ENCODE measurements at regions not wholly inside any gene's neighbourhood (a gene's known extent, or its start where the extent isn't known, plus 50 kb on each side); places are given as distances from the start of the nearest gene placed in this dataset.
"Not testable (repeated sequence)": the region's sequence is repeated elsewhere in the genome, so short reads cannot be mapped to it uniquely, and the experiment has no call there.

DNA sequence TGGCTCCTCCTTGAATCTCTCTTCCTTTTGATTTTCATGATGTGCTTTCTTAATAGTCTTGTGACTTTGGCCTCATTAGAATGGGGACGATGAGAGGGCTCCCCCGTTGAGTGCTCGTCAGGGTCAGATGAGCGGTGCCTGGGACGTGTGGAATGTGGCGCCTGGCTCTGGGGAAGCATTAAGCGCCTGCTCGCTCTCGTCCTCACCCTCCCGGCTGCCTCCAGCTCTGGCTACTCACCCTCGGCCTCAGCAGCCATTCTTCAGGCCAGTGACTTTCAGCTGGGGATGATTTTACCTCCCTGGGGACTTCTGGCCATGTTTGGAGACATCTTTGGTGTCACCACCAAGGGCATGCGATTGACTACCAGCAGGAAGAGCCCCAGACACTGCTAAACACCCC is 69.7 kb downstream of the RPS6KA4 start:
- DNase-seq (ENCODE audit: insufficient read length) (no peak), FAIRE-seq (no peak)

GRCh38 chr11:64429970-64430369 is 71.0 kb downstream of the RPS6KA4 start:
- FAIRE-seq (no peak), DNase-seq (ENCODE audit: insufficient read length) (no peak)
- TF ChIP-seq POLR2AphosphoS5 (IDR thresholded peaks at IDR 0.05; ENCODE audit: low read depth, low read length) (no peak), TAF1 (IDR thresholded peaks at IDR 0.05; ENCODE audit: borderline replicate concordance, low read depth, low read length) (no peak), POLR2A (IDR thresholded peaks at IDR 0.05; ENCODE audit: low read depth, low read length) (no peak)

More for the DNA sequence above, 69.7 kb downstream of the RPS6KA4 start:
- TF ChIP-seq POLR2AphosphoS5 (IDR thresholded peaks at IDR 0.05; ENCODE audit: low read depth, low read length) (no peak), POLR2A (IDR thresholded peaks at IDR 0.05; ENCODE audit: low read depth, low read length) (no peak), TAF1 (IDR thresholded peaks at IDR 0.05; ENCODE audit: borderline replicate concordance, low read depth, low read length) (no peak)

DNA sequence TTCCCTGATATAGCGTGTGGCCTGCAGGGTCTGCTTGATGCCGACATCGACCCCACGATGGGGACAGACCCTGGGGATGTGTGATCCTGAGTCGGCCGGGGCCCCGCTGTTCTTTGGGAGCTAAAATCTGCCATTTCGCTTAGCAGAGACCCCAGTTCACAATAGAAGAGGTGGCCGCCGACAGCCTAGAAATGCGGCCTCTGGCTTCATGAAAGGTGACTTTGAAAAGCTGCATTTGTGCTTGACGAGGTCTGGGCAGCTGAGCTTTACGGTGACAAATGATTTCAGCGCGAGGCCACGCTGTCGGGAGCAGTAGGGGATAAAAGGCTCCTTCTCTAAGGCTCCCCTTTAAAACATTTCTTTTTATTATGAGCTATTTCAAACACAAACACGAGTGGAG is 71.7 kb downstream of the RPS6KA4 start:
- no peak for DNase-seq (ENCODE audit: insufficient read length)
- TF ChIP-seq POLR2AphosphoS5 (IDR thresholded peaks at IDR 0.05; ENCODE audit: low read depth, low read length) (no peak), POLR2A (IDR thresholded peaks at IDR 0.05; ENCODE audit: low read depth, low read length) (no peak), TAF1 (IDR thresholded peaks at IDR 0.05; ENCODE audit: borderline replicate concordance, low read depth, low read length) (no peak)
- no peak for FAIRE-seq

GRCh38 chr11:64436000-64436399 is 77.0 kb downstream of the RPS6KA4 start:
- DNase-seq (ENCODE audit: insufficient read length) (no peak), FAIRE-seq (no peak)
- no peak for TF ChIP-seq POLR2A (IDR thresholded peaks at IDR 0.05; ENCODE audit: low read depth, low read length)

- FAIRE-seq (no peak), DNase-seq (ENCODE audit: insufficient read length) (no peak)
- TF ChIP-seq POLR2A (IDR thresholded peaks at IDR 0.05; ENCODE audit: low read depth, low read length) = no peak
- no peak for TF ChIP-seq POLR2AphosphoS5 (IDR thresholded peaks at IDR 0.05; ENCODE audit: low read depth, low read length)
- TF ChIP-seq TAF1 (IDR thresholded peaks at IDR 0.05; ENCODE audit: borderline replicate concordance, low read depth, low read length) = no peak
These were observed 78.5 kb downstream of the RPS6KA4 start for GRCh38 chr11:64437426-64437825.

GRCh38 chr11:64438986-64439771 is 80.2 kb downstream of the RPS6KA4 start:
- no peak for DNase-seq (ENCODE audit: insufficient read length)
- no peak for FAIRE-seq
- TF ChIP-seq POLR2AphosphoS5 (IDR thresholded peaks at IDR 0.05; ENCODE audit: low read depth, low read length) (no peak), TAF1 (IDR thresholded peaks at IDR 0.05; ENCODE audit: borderline replicate concordance, low read depth, low read length) (no peak), POLR2A (IDR thresholded peaks at IDR 0.05; ENCODE audit: low read depth, low read length) (no peak)

DNA sequence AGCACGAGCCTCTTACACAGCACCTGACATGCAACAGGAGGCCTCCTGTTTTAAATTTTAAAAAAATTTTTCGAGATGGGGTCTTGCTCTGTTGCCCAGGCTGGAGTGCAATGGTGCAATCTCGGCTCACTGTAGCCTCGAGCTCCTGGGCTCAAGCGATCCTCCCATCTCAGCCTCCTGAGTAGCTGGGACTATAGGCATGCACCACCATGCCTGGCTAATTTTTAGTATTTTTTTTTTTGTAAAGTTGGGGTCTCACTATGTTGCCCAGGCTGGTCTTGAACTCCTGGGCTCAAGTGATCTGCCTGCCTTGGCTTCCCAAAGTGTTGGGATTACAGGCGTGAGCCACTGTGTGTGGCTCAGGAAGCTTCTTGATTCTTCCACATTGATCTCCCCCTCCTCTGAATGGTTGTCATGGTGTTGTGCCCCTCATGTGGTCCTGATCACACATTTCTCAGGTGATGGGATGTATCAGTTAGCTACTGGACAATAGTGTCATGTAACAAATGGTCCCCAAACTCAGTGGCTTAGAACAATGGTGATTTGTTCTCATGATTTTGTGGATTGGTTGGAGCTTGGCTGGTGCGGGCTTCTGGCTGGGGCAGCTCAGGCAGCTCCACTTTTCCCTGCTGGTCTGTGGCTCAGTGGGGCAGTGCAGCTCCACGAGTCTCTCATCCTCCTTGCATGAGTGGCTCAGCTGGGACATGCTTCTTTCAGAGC is 81.0 kb downstream of the RPS6KA4 start:
- DNase-seq (ENCODE audit: insufficient read length); FAIRE-seq: not testable (repeated sequence)

DNA sequence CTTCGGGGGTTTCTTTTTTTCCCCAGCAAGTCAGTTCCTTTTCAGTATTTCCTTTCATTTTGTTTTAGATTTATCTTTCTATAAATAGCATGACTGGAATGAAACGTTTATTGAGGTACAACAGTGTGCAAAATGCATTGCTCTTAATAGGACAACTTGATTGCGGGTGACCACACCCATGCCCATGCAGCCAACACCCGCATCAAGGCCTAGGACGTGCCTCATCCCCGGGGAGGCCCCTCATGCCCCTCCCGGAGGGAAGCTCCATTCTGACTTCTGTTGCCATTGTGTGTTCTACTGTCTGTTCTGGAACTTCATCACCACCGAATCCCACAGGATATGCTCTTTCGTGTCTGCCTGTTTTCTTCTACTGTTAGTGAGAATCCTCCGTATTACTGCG is 82.2 kb downstream of the RPS6KA4 start:
- TF ChIP-seq POLR2AphosphoS5 (IDR thresholded peaks at IDR 0.05; ENCODE audit: low read depth, low read length) (no peak), POLR2A (IDR thresholded peaks at IDR 0.05; ENCODE audit: low read depth, low read length) (no peak)
- no peak for FAIRE-seq
- DNase-seq (ENCODE audit: insufficient read length) = no peak

DNA sequence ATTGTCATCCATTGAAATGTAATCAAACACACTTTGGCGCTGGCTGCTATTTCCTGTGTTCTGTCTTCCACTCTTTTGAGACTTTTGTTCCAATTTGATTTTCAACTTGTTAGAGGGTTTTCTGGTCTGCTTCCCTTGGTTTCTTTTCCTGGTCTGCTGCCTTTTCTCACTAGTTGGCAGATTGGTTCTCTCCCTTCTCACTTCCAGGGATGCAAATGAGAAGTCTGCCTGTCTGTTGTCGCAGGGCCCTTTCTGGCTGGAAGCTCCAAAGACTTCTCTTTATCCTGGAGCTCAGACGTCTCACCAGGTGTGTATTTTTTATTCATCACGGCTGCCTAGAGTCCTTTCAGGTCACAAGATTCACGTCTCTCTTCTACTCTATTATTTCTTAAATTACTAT is 84.0 kb downstream of the RPS6KA4 start:
- no peak for FAIRE-seq
- no peak for DNase-seq (ENCODE audit: insufficient read length)
- TF ChIP-seq POLR2AphosphoS5 (IDR thresholded peaks at IDR 0.05; ENCODE audit: low read depth, low read length) (no peak), TAF1 (IDR thresholded peaks at IDR 0.05; ENCODE audit: borderline replicate concordance, low read depth, low read length) (no peak), POLR2A (IDR thresholded peaks at IDR 0.05; ENCODE audit: low read depth, low read length) (no peak)

- FAIRE-seq = no peak
- TF ChIP-seq TAF1 (IDR thresholded peaks at IDR 0.05; ENCODE audit: borderline replicate concordance, low read depth, low read length) (no peak), POLR2AphosphoS5 (IDR thresholded peaks at IDR 0.05; ENCODE audit: low read depth, low read length) (no peak), POLR2A (IDR thresholded peaks at IDR 0.05; ENCODE audit: low read depth, low read length) (no peak)
These were observed 86.0 kb downstream of the RPS6KA4 start for GRCh38 chr11:64444838-64445441.

DNA sequence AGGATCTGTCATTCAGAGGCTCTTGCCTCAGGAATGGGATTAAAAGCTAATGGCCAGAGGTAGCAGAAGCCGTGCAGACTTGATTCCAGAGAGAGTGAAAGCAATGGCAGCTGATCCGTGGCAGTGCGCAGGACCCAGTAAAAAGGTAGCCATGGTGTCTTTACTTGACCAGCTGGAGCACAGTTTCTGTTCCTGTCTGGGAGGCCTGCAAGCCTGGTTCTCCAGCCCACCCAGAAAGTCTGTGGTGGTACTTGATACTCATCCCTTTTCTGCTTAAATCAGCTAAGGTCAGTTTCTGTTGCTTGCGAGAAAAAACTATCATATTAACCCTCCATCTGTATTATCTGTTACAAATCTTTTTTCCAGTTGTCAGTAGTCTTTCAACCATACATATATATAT is 86.7 kb downstream of the RPS6KA4 start:
- FAIRE-seq = no peak
- DNase-seq (ENCODE audit: insufficient read length) = no peak
- TF ChIP-seq POLR2AphosphoS5 (IDR thresholded peaks at IDR 0.05; ENCODE audit: low read depth, low read length) (no peak), TAF1 (IDR thresholded peaks at IDR 0.05; ENCODE audit: borderline replicate concordance, low read depth, low read length) (no peak), POLR2A (IDR thresholded peaks at IDR 0.05; ENCODE audit: low read depth, low read length) (no peak)

More at GRCh38 chr11:64444838-64445441, 86.0 kb downstream of the RPS6KA4 start:
- no peak for DNase-seq (ENCODE audit: insufficient read length)

All from GM12892 (cell line).